ENCODE measurements at regions not wholly inside any gene's neighbourhood (a gene's known extent, or its start where the extent isn't known, plus 50 kb on each side); places are given as distances from the start of the nearest gene placed in this dataset.
"Not testable (repeated sequence)": the region's sequence is repeated elsewhere in the genome, so short reads cannot be mapped to it uniquely, and the experiment has no call there.

DNA sequence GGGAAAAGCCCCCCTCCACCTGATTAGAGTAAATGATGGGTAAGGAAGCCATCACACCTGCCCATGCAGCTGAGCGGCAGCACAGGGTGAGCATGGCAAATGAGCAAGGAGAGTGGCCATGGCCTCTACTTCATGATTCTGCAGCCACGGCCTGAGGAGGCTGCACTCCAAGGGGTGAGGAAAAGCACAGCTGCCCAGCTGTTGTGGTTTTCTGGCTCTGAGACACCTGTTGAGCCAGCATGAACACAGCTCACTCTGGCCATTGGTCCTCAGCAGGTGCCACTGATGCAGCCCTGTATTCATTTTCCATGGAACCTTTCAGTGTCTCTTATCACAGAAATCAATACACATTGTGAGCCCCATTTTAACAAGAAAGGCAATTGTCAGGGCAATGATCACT is 707.2 kb downstream of the AACS start:
- DNase-seq (ENCODE audit: low read depth in 3 of 3) = no peak

DNA sequence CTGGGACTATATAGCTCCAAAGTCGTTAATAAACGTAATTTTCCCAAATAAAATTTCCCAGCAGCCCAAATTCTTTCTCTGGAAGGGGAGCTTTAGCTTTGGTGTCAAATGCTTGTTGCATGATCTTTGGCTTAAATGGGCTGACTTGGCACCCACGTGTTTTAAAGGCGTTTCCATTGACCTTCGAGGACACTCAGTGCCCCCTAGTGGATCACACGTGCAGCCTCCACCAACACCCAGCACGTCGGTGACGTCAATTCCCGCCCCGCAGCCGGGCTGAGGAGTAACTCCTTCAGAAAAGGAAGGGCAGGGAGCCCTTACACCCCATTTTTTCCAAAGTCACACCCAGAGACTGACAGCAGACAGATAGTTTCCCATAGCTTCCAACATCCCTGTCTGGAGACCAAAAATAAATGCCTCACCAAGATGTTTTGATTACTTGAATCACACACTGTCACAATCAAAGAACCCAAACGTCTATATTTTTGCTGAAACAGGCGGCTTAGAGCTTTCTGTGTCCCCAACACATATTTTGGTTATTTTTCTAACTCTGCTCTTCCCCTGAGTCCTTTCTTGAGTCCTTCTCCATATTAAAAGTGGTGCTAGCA is 707.9 kb downstream of the AACS start:
- peak in 1 of 3 experiments; percentile 22 for DNase-seq (ENCODE audit: low read depth in 3 of 3)

DNA sequence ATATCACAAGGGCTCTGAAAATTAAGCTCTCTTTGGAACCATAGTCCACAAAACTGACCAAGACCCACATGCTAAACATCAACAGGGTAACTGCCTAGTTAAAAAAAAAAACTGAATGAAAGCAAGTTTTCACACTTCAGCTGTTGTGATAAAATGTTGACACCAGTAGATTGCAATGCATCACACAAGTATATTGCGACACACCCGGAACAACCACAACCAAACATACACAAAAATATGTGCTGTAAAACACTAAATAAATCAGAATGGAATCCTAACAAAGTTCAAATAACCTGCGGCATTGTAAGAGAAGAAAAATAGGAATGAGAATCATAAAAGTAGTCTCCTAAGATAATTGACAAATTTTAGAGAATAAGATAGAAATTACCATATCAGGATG is 710.3 kb downstream of the AACS start:
- no peak for DNase-seq (ENCODE audit: low read depth in 3 of 3)

DNA sequence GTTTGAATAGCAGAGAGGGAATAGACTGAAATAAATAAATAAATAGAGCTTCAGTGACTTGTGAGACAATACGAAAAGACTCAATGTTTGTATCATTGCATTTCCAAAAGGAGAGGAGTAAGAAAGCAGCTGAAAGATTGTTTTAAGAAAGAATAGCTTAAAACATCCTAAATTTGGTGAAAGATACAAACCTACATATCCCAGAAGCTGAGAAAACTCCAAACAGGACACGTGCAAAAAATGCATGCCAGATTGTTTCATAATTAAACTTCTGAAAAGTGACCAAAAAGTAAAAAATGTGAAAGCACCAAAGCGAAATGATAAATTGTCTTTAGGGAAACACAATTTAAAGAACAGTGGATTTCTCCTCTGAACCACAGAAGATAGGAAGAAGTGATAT is 711.0 kb downstream of the AACS start:
- DNase-seq (ENCODE audit: low read depth in 3 of 3) = no peak

DNA sequence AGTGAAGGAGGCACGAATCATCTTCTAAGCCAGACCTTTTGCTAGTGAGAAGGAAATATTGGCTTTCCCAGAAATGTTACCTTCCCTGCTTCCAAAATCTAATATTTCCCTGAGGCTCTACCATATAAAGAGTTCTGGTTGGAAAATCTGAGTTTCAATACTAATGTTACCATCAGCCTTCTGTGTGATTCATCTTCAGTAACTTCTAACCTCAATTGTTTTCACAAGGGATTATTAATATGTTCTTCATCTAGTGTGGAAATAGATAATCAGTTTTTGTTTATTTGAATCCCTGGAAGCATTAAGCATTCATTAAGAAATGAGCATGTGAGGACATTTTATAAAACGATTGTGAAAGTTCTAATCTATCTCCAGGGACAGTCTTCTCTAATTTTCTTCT is 720.9 kb downstream of the AACS start:
- DNase-seq (ENCODE audit: low read depth in 3 of 3) = no peak

DNA sequence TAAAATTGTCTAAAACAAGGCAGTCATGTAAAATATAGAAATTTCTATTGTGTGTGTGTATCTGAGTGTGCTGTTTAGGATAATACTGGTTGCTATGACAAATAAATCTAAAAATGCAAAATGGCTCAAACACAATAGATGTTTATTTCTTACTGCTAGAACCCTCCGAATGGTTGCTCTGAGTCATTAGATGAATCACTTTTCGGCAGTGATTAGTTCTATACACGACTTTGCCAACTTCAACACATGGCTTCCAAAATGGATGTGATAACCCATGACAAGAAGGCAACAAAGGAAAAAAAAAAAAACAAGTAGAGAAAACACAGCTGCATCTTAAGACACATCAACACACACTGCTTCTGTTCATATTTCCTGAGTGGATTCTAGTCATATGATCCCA is 729.2 kb downstream of the AACS start:
- DNase-seq (ENCODE audit: low read depth in 3 of 3) = no peak

DNA sequence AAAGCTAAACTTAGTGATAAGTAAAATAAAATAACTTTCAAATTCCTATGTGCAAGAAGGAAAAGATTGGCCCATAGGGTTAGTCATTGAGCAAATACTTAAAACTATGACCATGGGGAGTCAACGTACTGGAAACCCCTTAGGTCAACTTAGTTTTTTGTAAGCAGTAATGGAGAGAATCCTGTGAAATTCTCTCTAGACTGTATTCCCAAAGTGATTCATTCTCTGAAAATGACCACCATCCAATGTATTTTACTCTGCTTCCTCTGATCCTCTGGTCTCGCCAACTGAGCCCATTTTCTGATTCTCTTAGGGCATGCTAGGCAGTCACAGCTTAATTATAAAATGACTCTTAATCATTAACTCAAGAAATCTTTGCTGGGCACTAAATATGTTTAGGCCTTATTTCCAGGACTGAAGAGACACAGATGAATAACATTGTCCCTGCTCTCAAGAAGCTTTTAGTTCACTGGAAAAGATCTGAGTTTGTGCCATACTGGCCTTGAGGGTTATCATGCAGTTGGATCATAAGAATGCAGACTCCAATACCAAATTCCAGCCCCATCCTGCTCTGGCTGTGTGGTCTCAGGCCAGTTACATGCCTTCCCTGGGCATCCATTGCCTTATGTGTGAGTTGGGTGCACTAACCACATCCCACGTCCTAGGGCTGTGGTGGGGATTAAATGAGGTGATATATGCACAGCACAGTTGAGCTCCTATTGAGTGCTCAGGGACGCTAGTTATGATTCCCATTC is 732.4 kb downstream of the AACS start:
- DNase-seq (ENCODE audit: low read depth in 3 of 3) = no peak

DNA sequence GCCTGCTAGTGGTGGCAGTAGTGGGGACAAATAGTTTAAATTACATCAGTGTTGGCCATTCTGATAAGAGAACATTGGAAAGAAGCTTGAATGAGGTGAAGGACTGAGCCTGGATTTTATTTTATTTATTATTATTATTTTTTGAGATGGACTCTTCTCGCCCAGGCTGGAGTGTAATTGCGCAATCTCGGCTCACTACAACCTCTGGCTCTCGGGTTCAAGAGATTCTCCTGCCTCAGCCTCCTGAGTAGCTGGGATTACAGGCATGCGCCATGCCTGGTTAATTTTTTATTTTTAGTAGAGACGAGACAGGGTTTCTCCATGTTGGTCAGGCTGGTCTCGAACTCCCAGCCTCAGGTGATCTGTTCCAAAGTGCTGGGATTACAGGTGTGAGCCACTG is 739.4 kb downstream of the AACS start:
- no peak for DNase-seq (ENCODE audit: low read depth in 3 of 3)

DNA sequence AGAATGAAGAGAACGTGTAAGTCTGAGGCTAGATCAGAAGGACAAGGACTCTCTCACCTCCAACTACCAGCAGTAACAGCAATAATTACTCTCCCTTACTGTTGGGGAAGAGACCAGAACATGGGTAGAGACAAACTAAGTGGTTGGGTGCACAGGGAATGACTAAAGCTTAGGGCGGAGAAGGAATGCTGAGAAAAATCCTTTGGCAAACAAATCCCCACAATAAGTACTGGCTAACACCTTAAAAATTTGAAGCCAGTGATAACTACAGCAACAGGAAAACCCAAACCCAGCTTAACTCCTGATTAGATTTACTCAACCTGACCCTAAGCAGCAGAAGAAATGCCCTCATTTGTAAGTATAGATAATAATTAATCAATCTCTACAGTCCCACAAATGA is 759.0 kb downstream of the AACS start:
- DNase-seq (ENCODE audit: low read depth in 3 of 3) = no peak

DNA sequence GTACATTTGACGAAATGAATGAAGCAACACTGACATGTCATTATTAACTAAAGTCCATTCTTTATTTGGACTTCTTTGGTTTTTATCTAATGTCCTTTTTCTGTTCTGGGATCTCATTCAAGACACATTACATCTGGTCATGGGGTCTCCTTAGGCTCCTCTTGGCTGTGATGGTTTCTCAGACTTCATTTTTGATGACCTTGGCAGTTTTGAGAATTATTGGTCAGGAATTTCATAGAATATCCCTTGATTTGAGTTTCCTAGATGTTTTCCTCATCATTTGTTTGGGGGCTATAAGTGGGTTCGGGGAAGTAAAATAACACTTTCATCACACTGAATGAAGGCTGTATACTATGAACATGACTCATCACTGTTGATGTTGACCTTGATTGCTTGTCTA is 770.6 kb downstream of the AACS start:
- no peak for DNase-seq (ENCODE audit: low read depth in 3 of 3)

DNA sequence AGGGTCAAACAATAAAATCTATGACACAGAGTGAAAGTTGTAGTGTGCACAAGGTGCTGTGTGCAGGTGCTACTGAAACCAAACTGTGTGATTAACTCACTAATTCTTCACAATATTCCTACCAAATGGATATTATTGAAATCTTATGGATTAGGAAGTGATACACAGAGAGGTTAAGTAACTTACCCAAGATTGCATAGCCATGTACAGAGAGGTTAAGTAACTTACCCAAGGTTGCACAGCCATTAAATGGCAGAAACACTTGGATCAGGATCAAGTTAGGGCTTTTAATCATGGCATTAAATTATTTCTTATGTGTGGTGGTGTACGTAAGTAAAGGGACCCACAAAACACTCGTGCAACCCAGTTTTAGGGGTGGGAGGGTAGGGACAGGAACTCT is 771.4 kb downstream of the AACS start:
- DNase-seq (ENCODE audit: low read depth in 3 of 3) = no peak

DNA sequence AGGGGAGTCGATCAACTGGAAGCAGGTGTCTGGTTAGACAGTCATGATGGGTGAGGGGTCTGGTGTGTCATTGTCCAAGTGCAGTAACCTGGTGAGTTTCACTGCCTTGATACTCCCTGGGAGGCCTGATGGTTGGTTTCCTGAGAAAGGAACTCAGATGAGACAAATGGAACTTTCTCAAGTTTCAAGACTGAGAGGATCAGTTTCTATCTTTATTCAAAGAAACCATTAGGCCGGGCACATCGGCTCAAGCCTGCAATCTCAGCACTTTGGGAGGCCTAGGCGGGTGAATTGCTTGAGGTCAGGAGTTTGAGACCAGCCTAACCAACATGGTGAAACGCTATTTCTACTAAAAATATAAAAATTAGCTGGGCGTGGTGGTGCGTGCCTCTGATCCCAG is 776.1 kb downstream of the AACS start:
- DNase-seq (ENCODE audit: low read depth in 3 of 3) = no peak

DNA sequence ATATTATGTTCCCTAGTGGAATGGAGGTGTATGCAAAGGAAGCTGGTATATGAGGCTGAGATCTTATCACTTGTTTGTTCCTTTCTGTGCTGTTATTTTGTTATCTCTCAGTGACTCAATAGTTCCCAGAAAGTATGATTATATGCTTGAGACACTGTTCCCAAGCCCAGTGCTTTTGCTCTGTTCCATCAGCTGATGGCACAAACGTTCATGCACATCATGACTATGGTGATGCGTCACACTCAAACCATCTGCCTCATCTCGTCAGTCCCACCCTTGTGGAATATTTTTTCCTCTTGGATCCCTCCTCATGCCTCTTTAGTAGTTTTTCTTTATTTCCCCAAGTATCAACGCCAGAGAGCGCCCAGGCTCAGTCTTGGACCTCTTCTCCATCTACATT is 786.9 kb downstream of the AACS start:
- no peak for DNase-seq (ENCODE audit: low read depth in 3 of 3)

DNA sequence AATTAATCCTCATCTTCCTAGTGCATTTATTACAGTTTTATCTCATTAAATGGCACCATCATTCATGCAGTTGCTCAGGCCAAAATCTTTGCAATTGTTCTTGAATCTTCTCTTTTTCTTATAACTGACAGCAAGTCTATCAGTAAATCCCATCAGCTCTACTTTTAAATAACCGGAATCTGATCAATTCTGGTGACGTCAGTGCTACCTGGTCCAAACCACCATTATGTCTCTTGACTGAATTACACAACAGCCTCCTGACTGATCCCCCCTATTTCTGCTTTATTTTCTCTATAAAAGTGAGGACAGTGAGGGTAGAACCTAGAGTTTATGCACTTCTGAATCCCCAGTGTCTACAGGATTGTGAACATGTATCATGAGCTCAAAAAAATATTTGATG is 787.4 kb downstream of the AACS start:
- no peak for DNase-seq (ENCODE audit: low read depth in 3 of 3)

DNA sequence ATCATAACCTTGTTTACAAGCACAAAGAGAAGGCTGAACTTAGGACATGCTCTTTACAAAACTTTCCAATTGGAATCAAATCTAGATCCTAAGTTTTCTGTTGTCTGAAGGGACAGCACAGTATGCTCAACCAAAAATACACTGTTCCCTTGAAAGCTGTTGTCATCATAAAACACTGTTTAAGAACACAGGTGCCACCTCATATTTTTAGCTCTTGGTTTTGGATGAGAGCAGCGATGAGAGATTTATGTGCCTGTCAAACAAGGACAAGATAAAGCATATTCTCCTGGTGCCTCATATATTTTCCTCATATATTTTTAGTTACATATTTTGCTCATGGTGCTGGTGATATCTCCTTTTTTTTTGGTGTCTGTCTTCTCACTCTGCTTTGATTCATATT is 788.4 kb downstream of the AACS start:
- no peak for DNase-seq (ENCODE audit: low read depth in 3 of 3)

DNA sequence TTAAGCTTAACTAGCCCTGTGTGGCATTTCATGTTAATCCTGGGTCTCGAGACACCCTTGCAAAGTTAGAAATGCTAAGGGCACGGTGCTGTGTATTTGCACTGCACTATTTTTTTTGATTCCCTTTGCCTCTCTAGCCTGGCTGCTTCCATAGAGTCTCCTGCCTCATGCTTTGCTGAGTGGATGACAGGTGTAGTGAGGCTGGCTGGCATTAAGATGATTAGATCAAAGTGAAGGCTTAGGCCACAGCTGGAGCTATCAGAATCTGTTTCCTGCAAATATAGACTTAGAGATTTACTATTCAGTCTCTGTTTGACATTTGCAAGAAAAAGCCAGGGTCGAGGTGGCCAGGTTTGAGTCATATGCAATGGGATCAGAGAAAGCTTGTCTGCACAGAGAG is 791.1 kb downstream of the AACS start:
- DNase-seq (ENCODE audit: low read depth in 3 of 3) = no peak

DNA sequence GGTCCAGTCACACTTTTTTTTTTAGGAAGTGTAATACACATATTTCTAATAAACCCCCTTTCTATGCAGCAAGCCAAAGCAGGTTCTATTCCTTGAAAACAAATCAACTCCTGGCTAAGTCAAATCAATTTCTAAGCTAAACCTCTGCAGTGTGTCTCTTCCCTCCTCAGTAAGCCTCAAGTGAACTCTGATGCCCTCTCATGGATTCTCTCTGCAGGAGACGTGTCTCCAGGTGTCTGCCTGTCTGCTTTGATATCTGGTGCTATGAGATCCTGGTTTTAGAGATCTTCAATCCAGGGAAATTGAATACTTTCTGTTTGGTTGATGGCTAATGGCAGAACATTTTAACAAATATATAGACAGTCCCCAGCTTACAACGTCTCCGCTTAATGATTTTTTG is 791.7 kb downstream of the AACS start:
- no peak for DNase-seq (ENCODE audit: low read depth in 3 of 3)

DNA sequence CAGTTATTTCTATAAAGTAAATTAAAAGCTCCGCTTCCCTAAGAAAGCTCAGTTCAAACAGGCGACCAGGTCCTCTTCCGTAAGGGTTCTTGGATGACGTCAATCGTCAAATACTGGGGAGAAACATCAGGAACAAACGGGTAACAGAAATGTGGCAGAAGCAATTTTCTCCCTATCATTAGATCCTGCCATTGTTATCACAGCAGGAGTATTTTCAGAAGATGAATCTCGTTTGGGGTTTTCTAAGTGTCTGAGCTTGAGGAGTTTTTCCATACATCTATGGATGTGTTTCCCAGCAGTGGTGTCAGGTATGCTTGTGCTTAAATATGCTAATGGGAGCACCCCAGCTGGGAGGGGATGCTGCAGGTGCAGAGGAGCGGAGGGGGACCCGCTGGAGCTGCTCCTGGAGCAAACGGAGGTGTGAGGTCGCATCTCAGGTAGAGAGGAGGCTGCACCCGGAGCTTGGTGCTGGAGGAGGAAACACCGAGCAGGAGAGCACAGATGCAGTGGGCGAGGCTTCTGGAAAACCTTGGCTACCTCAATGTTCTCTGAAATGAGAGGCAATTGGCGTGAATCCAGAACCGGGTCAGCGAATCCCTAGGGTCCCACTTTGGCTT is 795.5 kb downstream of the AACS start:
- no peak for DNase-seq (ENCODE audit: low read depth in 3 of 3)

DNA sequence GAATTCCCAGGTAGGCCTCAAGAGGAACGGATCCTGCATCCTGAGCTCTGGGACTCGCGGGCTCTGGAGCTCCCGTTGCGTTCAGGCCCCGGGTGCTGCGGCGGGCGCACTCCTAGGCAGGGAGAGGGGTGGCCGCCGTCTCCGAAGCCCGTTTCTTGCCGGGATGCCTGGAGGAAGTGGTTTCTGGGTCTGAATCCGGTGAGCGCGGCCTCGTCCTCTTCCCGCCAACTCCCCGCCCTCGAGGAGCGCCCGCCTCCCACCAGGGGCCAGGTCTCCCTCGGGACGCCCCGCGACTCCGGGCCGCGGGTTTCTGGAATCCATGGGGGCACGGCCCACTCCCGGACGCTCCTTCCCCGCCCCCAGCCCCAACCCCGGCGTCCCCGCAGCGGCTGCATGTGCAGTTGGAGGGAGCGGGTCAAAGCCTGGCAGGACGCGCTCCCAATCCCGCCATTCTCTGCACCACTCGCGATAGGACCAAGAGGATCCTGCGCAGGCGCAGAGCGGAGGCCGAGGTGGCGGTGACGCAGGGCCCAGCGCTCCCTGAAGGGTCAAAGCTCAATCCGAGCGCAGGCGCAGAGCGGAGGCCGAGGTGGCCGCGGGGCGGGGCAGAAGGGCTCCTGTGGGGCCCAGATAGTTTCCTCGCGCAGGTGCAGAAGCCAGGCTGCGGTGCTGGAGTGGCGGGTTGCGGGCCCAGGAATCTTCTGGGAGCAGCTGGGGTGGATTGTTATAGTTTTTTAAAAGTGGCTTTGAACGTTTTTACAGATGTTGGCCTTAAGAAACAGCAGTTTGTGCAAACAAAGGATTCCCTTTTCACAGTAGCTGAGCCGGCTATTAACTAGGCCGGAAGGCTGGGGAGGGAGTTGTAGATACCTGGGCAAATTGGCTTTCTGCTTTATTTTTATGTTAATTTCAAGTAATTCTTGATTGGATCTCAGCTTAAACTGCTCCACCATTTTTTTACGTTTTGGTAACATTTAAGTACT is 796.4 kb downstream of the AACS start:
- DNase-seq (ENCODE audit: low read depth in 3 of 3) = no peak

DNA sequence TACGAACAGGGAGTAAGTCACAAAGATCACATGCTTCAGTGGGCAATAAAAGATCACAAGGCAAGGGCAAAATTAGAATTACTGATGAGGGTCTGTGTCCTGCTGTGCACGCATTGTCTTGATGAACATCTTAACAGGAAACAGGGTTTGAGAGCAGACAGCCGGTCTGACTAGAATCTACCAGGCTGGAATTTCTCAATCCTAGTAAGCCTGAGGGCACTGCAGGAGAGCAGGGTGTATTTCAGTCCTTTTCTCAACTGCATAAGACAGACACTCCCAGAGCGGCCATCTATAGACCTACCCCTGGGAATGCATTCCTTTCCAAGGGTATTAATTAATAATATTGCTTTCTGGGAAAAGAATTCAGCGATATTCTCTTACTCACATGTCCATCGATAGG is 800.0 kb downstream of the AACS start:
- DNase-seq (ENCODE audit: low read depth in 3 of 3) = not testable (repeated sequence)

DNA sequence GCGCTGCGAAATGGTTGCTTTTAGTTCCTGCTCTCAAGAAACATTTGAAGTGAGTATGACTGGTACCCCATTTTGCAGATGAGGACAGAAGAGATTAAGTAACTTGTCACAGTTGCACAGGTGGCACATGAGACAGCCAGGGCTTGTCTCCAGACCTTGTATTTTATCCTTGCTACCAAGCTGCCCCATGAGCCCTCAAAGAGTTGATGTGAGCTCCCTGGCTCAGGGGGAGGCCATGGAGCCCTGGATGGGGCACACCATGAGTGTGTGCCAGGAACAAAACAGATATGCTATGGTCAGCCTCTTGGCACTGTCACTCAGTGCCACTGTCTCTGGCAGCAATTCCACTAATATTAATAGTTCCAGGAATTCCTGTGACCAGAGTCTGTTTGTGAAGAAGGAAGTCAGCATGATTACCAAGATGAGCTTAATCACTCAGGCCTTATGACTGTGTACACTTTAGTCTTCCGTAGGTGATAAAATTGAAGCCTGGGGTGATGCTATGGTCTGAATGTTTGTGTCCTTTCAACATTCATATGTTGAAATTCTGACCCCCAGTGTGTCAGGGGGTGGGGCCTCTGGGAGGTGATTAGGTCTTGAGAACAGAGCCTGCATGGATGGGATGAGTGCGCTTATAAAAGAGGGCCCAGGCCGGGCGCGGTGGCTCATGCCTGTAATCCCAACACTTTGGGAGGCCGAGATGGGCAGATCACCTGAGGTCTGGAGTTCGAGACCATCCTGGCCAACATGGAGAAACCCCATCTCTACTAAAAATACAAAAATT is 806.8 kb downstream of the AACS start:
- DNase-seq (ENCODE audit: low read depth in 3 of 3) = no peak
